Sigmoid colon (tissue), 4 donors: ENCODE measurements at regions not wholly inside any gene's neighbourhood (a gene's known extent, or its start where the extent isn't known, plus 50 kb on each side); places are given as distances from the start of the nearest gene placed in this dataset.

ENCODE experiments used
- POLR2AphosphoS5 ChIP-seq, 4 donors: sonication (generic); formaldehyde crosslinking; IDR thresholded peaks; one replicate each; pipeline ENCODE4 v1.6.1; 2017; ENCODE audit warnings: antibody characterized with exemption in 4 of 4
- TF ChIP-seq, protein P1 (sequence below), 4 experiments: fragments of 450-650 bp in 3 of 4; fragments of 200-600 bp in 1 of 4; IDR thresholded peaks; one replicate each; pipeline ENCODE4 v1.5.1; 2016 to 2019; ENCODE audit warnings: antibody characterized with exemption in 4 of 4, mild to moderate bottlenecking in 3 of 4, moderate library complexity in 2 of 4

DNA sequence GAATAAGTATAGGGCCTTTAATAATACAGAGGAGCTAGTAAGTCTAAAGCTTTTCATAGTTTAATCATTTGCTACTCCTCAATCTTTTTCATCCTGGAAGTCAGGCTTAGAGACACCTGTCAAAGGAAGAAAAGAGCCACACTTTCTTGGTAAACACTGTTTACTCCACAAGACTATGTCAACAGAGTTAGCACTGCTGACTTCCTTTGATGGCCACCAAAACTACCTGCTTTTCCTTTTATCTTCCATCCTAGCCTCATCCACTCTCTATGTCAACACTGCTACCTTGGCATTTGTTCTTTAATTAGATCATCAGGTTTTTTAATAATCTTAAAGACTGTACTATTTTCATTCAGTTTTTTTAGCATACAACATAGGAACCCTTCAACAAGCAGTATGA is 106.2 kb downstream of the ELAPOR2 start:
- TF ChIP-seq POLR2AphosphoS5 (IDR thresholded peaks at IDR 0.05): no peak
- TF ChIP-seq, protein P1, sequence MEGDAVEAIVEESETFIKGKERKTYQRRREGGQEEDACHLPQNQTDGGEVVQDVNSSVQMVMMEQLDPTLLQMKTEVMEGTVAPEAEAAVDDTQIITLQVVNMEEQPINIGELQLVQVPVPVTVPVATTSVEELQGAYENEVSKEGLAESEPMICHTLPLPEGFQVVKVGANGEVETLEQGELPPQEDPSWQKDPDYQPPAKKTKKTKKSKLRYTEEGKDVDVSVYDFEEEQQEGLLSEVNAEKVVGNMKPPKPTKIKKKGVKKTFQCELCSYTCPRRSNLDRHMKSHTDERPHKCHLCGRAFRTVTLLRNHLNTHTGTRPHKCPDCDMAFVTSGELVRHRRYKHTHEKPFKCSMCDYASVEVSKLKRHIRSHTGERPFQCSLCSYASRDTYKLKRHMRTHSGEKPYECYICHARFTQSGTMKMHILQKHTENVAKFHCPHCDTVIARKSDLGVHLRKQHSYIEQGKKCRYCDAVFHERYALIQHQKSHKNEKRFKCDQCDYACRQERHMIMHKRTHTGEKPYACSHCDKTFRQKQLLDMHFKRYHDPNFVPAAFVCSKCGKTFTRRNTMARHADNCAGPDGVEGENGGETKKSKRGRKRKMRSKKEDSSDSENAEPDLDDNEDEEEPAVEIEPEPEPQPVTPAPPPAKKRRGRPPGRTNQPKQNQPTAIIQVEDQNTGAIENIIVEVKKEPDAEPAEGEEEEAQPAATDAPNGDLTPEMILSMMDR (IDR thresholded peaks at IDR 0.05): no peak
